SK-N-MC (cell line): ENCODE measurements at regions not wholly inside any gene's neighbourhood (a gene's known extent, or its start where the extent isn't known, plus 50 kb on each side); places are given as distances from the start of the nearest gene placed in this dataset.

ENCODE experiments used
- EZH2 ChIP-seq: fragments of 200-600 bp; sonication (generic); IDR thresholded peaks from one replicate; pipeline ENCODE4 v1.6.1; 2017; ENCODE audit warnings: antibody characterized with exemption
- POLR2AphosphoS5 ChIP-seq: IDR thresholded peaks from 2 replicates; pipeline ENCODE4 v1.6.1; 2012; ENCODE audit warnings: mild to moderate bottlenecking, low read depth, low read length, borderline replicate concordance

DNA sequence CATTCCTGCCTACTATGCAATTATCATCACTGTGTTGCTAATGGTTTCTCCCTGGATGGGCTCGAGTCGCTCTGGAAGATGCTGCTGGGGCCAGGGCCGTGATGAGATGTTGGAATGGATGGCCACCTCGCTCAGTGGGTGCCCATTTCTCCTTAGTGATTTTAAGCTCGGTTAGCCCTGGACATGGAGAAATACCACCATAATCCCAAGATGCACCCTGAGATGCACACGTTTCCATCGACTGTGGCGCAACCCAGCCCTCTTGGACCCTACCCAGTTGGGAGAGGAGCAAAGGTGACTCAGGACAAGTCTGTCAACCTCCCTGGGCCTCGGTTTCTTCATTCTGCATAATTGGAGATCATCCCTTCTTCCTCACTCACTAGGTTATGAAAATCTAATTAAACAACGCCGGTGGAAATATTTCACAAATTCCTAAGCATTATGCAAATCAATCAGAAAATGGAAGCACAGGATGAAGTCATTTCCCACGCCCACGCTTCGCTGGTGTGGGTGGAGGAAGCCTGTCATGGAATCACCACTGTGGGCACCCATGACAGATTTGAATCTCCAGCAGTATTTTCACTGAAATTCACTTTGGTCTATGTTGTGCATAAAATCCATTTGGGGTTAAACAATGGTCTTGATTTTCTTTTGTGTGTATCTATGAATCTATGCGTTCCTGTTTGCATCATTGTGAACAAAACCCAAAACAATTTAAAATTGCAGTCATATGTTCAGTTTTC is 195.2 kb downstream of the AXIN2 start:
- TF ChIP-seq POLR2AphosphoS5 (no peak), EZH2 (no peak)
